Vagina (tissue), 2 donors: ENCODE measurements at regions not wholly inside any gene's neighbourhood (a gene's known extent, or its start where the extent isn't known, plus 50 kb on each side); places are given as distances from the start of the nearest gene placed in this dataset.

Source experiments
- DNase-seq, 2 donors: peaks; one replicate each; pipeline ENCODE4 v3.0.0-alpha.2; 2017; ENCODE audit errors: extremely low spot score in 2 of 2
- H3K27ac ChIP-seq: fragments of 200-600 bp; sonication (generic); one replicate; pipeline ENCODE4 v1.5.1; 2019
- H3K27me3 ChIP-seq: fragments of 200-600 bp; sonication (generic); one replicate; pipeline ENCODE4 v1.5.1; 2019
- H3K36me3 ChIP-seq, 2 donors: fragments of 200-600 bp; sonication (generic); one replicate each; pipeline ENCODE4 v1.5.1; 2017 to 2019
- H3K4me1 ChIP-seq: fragments of 200-600 bp; sonication (generic); one replicate; pipeline ENCODE4 v1.5.1; 2019
- H3K4me3 ChIP-seq, 2 donors: fragments of 200-600 bp; sonication (generic); 1 replicate in 1 of 2; 2 replicates in 1 of 2; pipeline ENCODE4 v1.5.1; 2016 to 2019
- H3K9me3 ChIP-seq: fragments of 200-600 bp; sonication (generic); one replicate; pipeline ENCODE4 v1.5.1; 2019
- POLR2A ChIP-seq, 2 donors: fragments of 450-650 bp; IDR thresholded peaks; one replicate each; pipeline ENCODE4 v1.6.1; 2017; ENCODE audit warnings: antibody characterized with exemption in 2 of 2, mild to moderate bottlenecking in 2 of 2, moderate library complexity in 2 of 2
- POLR2AphosphoS5 ChIP-seq, 2 donors: sonication (generic); formaldehyde crosslinking; IDR thresholded peaks; one replicate each; pipeline ENCODE4 v1.9.0; 2017; ENCODE audit warnings: antibody characterized with exemption in 2 of 2, mild to moderate bottlenecking in 2 of 2, low read depth in 1 of 2; ENCODE audit not compliant: insufficient read depth in 1 of 2
- intact Hi-C: fragments of 100-400 bp; cut with DNase I; formaldehyde crosslinking; loops from one replicate; pipeline ENCODE4 v1.15.1; 2023
- TF ChIP-seq, protein P1 (sequence below), 3 experiments: fragments of 450-650 bp in 2 of 3; fragments of 200-600 bp in 1 of 3; sonication (generic) in 1 of 3; IDR thresholded peaks; one replicate each; pipeline ENCODE4 v1.5.1; 2017 to 2019; ENCODE audit warnings: antibody characterized with exemption in 3 of 3, mild to moderate bottlenecking in 2 of 3, moderate library complexity in 2 of 3

- Histone ChIP-seq H3K27me3 (no peaks in the 10 kb centered on the region), H3K36me3 (no peaks in the 10 kb centered on the region), H3K27ac (no peak overlapping the region), H3K4me3 (no peak overlapping the region), H3K9me3 (no peaks in the 10 kb centered on the region), H3K4me1 (peaks cover 17% of the 10 kb centered on the region)
- intact Hi-C loops = no loop called here
- TF ChIP-seq POLR2AphosphoS5 (IDR thresholded peaks at IDR 0.05; ENCODE audit: insufficient read depth in 1 of 2, low read depth in 1 of 2) = no peak
- TF ChIP-seq, protein P1, sequence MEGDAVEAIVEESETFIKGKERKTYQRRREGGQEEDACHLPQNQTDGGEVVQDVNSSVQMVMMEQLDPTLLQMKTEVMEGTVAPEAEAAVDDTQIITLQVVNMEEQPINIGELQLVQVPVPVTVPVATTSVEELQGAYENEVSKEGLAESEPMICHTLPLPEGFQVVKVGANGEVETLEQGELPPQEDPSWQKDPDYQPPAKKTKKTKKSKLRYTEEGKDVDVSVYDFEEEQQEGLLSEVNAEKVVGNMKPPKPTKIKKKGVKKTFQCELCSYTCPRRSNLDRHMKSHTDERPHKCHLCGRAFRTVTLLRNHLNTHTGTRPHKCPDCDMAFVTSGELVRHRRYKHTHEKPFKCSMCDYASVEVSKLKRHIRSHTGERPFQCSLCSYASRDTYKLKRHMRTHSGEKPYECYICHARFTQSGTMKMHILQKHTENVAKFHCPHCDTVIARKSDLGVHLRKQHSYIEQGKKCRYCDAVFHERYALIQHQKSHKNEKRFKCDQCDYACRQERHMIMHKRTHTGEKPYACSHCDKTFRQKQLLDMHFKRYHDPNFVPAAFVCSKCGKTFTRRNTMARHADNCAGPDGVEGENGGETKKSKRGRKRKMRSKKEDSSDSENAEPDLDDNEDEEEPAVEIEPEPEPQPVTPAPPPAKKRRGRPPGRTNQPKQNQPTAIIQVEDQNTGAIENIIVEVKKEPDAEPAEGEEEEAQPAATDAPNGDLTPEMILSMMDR (IDR thresholded peaks at IDR 0.05) = no peak
- TF ChIP-seq POLR2A (IDR thresholded peaks at IDR 0.05) = no peak
- no peak for DNase-seq
Observed at GRCh38 chr2:120791243-120791961, 55.7 kb downstream of the GLI2 start.

GRCh38 chr2:120791962-120792297 lies 56.3 kb downstream of the GLI2 start:
- no peak for DNase-seq
- no peak overlapping the region for H3K4me3 ChIP-seq
- intact Hi-C loops = no loop called here
- H3K9me3 ChIP-seq = no peaks in the 10 kb centered on the region
- H3K4me1 ChIP-seq = peaks cover 17% of the 10 kb centered on the region
- H3K27ac ChIP-seq = no peak overlapping the region
- no peak for TF ChIP-seq POLR2AphosphoS5 (IDR thresholded peaks at IDR 0.05; ENCODE audit: insufficient read depth in 1 of 2, low read depth in 1 of 2)
- TF ChIP-seq, protein P1 (IDR thresholded peaks at IDR 0.05) = no peak
- TF ChIP-seq POLR2A (IDR thresholded peaks at IDR 0.05) = no peak
- H3K36me3 ChIP-seq = no peaks in the 10 kb centered on the region
- H3K27me3 ChIP-seq = no peaks in the 10 kb centered on the region

DNA sequence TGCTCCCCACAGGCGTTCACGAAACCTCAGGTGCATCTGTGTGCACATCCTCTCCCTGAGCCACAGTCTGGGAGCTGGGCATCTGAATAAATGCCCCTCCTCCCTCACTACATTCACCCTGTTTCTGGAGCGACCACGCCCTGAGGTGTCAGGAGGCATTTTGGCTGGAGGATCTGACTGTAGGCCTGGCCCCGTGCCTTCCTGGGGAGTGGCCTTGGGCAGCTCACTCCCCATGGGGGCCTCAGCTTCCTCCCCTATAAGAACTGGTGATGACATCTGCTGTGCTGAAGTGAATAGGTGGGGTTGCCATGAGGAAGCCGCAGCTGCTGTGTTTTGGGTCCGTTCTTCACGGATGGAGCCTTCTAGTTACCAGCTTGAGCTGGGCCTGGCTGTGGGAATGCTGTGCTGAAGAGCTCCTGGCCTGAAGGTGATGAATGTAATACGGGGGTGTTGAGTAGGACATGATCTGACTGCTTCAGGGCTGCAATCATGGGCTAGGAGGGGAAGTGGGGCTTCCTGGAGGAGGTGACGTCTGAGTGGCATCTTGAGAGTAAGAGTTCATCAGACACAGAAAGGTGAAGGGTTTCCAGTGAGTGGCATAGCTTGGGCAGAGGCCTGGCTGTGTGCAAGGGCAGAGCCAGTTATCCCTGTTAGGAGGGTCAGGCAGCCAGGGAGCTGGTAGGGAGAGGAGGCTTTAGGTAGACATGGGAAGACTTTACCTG lies 58.2 kb downstream of the GLI2 start:
- H3K4me1 ChIP-seq = peaks cover 17% of the 10 kb centered on the region
- H3K9me3 ChIP-seq = no peaks in the 10 kb centered on the region
- no peaks in the 10 kb centered on the region for H3K36me3 ChIP-seq
- no peak overlapping the region for H3K27ac ChIP-seq
- H3K4me3 ChIP-seq = no peak overlapping the region
- DNase-seq = no peak
- H3K27me3 ChIP-seq = no peaks in the 10 kb centered on the region
- intact Hi-C loops = no loop called here
- no peak for TF ChIP-seq POLR2AphosphoS5 (IDR thresholded peaks at IDR 0.05; ENCODE audit: insufficient read depth in 1 of 2, low read depth in 1 of 2)
- TF ChIP-seq, protein P1 (IDR thresholded peaks at IDR 0.05) = no peak
- no peak for TF ChIP-seq POLR2A (IDR thresholded peaks at IDR 0.05)

DNA sequence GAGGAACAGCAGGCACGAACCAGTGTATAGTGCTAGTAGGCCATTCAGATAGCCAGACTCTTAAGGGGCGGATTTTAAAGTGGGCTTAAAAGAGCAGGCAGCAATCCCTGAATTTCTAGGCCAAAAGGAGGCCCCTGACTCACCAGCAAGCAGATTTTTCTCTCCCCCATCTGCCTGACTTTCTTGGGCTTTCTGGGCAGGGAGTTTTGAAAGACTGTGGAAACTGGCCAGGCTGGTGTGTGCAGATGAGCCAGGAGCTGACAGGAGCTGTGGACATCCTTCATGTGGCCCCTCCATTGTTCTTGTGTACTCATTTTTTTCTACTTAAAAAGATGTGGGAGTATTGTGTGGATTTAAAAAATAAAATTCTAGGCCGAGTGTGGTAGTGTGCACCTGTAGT lies 59.0 kb downstream of the GLI2 start:
- TF ChIP-seq, protein P1 (IDR thresholded peaks at IDR 0.05) = no peak
- TF ChIP-seq POLR2A (IDR thresholded peaks at IDR 0.05) (no peak), POLR2AphosphoS5 (IDR thresholded peaks at IDR 0.05; ENCODE audit: insufficient read depth in 1 of 2, low read depth in 1 of 2) (no peak)
- Histone ChIP-seq H3K27me3 (no peaks in the 10 kb centered on the region), H3K36me3 (no peaks in the 10 kb centered on the region), H3K4me3 (no peak overlapping the region), H3K4me1 (peaks cover 17% of the 10 kb centered on the region), H3K27ac (no peak overlapping the region), H3K9me3 (no peaks in the 10 kb centered on the region)
- intact Hi-C loops = no loop called here
- DNase-seq = no peak

DNA sequence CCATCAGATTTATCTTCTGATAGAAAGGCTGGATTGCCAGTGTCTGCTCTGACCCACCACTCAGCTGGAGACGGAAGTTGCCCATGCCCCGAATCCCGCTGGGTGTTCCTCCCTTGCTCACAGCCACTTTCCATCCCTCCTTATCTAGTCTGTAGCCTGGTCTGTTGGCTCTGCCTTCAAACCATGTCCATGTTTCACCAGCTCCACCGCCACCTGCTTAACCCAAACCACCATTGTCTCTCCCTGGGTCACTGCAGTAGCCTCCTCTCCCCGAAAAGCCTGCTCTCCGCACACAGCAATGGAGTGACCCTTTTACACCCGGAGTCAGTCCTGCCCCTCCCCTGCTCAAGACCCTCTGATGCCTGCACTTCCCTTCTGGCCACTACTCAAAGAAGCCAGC lies 60.4 kb downstream of the GLI2 start:
- no peaks in the 10 kb centered on the region for H3K9me3 ChIP-seq
- TF ChIP-seq POLR2A (IDR thresholded peaks at IDR 0.05) (no peak), POLR2AphosphoS5 (IDR thresholded peaks at IDR 0.05; ENCODE audit: insufficient read depth in 1 of 2, low read depth in 1 of 2) (no peak)
- TF ChIP-seq, protein P1 (IDR thresholded peaks at IDR 0.05) = no peak
- no peaks in the 10 kb centered on the region for H3K36me3 ChIP-seq
- H3K27ac ChIP-seq = no peak overlapping the region
- no peak for DNase-seq
- intact Hi-C loops = no loop called here
- peaks cover 17% of the 10 kb centered on the region for H3K4me1 ChIP-seq
- H3K27me3 ChIP-seq = no peaks in the 10 kb centered on the region
- H3K4me3 ChIP-seq = no peak overlapping the region
